Tibial nerve (tissue), 4 donors: ENCODE measurements at regions not wholly inside any gene's neighbourhood (a gene's known extent, or its start where the extent isn't known, plus 50 kb on each side); places are given as distances from the start of the nearest gene placed in this dataset.

Source experiments
- CTCF ChIP-seq, 5 experiments: fragments of 200-600 bp in 3 of 5; fragments of 450-650 bp in 2 of 5; sonication (generic) in 3 of 5; IDR thresholded peaks; one replicate each; pipeline ENCODE4 v1.5.1; 2016 to 2019; ENCODE audit warnings: antibody characterized with exemption in 5 of 5, mild to moderate bottlenecking in 3 of 5, moderate library complexity in 2 of 5
- EP300 ChIP-seq, 2 donors: sonication (generic); formaldehyde crosslinking; IDR thresholded peaks; one replicate each; pipeline ENCODE4 v1.6.1; 2017; ENCODE audit warnings: antibody characterized with exemption in 2 of 2, mild to moderate bottlenecking in 1 of 2
- POLR2A ChIP-seq, 2 donors: fragments of 450-650 bp; IDR thresholded peaks; one replicate each; pipeline ENCODE4 v1.6.1; 2017; ENCODE audit warnings: antibody characterized with exemption in 2 of 2, mild to moderate bottlenecking in 2 of 2, moderate library complexity in 2 of 2

GRCh38 chr6:117072781-117073180, 192.6 kb upstream of the VGLL2 start:
- TF ChIP-seq CTCF (IDR thresholded peaks at IDR 0.05) (no peak), POLR2A (IDR thresholded peaks at IDR 0.05) (no peak), EP300 (IDR thresholded peaks at IDR 0.05) (no peak)
